Thyroid gland (tissue), 4 donors: ENCODE measurements at regions not wholly inside any gene's neighbourhood (a gene's known extent, or its start where the extent isn't known, plus 50 kb on each side); places are given as distances from the start of the nearest gene placed in this dataset.

ENCODE experiments used
- CTCF ChIP-seq, 6 experiments: fragments of 200-600 bp in 3 of 6; fragments of 450-650 bp in 3 of 6; sonication (generic) in 3 of 6; IDR thresholded peaks; one replicate each; pipeline ENCODE4 v1.5.1; 2016 to 2019; ENCODE audit warnings: antibody characterized with exemption in 6 of 6, mild to moderate bottlenecking in 2 of 6, inconsistent platforms in 1 of 6, moderate library complexity in 1 of 6
- POLR2A ChIP-seq, 2 donors: fragments of 450-650 bp; IDR thresholded peaks; one replicate each; pipeline ENCODE4 v1.6.1; 2017; ENCODE audit warnings: antibody characterized with exemption in 2 of 2, mild to moderate bottlenecking in 2 of 2, moderate library complexity in 1 of 2

DNA sequence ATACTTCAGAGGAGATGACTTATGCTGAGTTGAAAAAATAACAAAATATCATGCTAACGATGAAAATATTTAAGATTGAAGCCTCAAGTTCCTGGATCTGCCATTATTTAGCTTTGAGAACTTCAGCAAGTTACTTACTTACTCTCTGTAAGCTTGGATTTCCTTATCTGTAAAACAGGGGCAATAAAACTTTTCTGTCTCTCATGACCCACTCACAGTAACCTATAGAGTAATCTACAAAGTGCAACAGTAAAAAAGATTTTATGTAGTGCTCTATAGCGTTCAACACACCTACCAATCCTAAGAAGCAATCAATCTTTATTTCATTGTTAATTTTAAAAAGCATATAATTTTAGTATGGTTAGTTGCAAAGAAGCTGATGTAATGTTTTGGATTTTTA lies 478.6 kb downstream of the ZIC1 start:
- TF ChIP-seq CTCF (IDR thresholded peaks at IDR 0.05): no peak
- no peak for TF ChIP-seq POLR2A (IDR thresholded peaks at IDR 0.05)
